Brain microvascular endothelial cell (primary cell): ENCODE measurements at regions not wholly inside any gene's neighbourhood (a gene's known extent, or its start where the extent isn't known, plus 50 kb on each side); places are given as distances from the start of the nearest gene placed in this dataset.

Experiments
- DNase-seq: peaks from one replicate; pipeline ENCODE4 v3.0.0-alpha.2; 2020
- H3K27ac ChIP-seq: fragments of 250-450 bp; sonication (Bioruptor Pico); 2 replicates; pipeline ENCODE4 v1.5.1; 2020; ENCODE audit warnings: mild to moderate bottlenecking, moderate library complexity
- H3K27me3 ChIP-seq: fragments of 250-450 bp; sonication (Bioruptor Pico); replicated peaks from 2 replicates; pipeline ENCODE4 v1.5.1; 2020; ENCODE audit warnings: mild to moderate bottlenecking
- H3K36me3 ChIP-seq: fragments of 250-450 bp; sonication (Bioruptor Pico); replicated peaks from 2 replicates; pipeline ENCODE4 v1.5.1; 2020; ENCODE audit warnings: mild to moderate bottlenecking
- H3K4me3 ChIP-seq: 2 replicates; pipeline ENCODE4 v1.5.1; 2011; ENCODE audit warnings: low read depth, mild to moderate bottlenecking, control low read depth, low read length, moderate library complexity
- in situ Hi-C: cut with HindIII; loops from 2 replicates; pipeline ENCODE4 v1.10.0; 2017; ENCODE audit warnings: low sequenced_read_pairs, low pct_ligation_motif_present
- TF ChIP-seq, protein P1 (sequence below): IDR thresholded peaks from 2 replicates; pipeline ENCODE4 v1.5.1; 2011; ENCODE audit warnings: low read depth, mild to moderate bottlenecking, moderate library complexity, low read length, control low read depth, inconsistent platforms; ENCODE audit errors: missing control alignments

DNA sequence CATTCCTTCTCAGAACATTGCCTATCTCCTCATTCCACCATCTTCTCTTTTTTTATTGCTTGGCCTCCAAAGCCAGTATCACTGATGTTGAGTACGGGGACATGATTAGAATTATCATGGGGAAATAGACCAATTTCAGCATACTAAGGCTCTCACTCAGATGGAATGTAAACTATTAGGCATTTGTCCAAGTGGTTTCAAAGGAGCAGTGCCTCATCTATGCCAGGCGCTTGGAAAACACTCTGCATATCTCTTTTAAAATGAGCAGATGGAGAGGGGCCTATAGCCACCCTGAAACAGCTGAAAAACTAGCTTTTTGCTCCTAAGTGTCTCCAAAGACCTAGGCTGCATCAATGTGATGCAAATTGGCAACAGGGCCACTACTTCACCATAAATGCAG is 150.8 kb upstream of the DIPK2B start:
- no peak overlapping the region for H3K4me3 ChIP-seq
- no peak overlapping the region for H3K27ac ChIP-seq
- in situ Hi-C loops: no loop called here
- peak; percentile 25 for DNase-seq
- no peaks in the 10 kb centered on the region for H3K36me3 ChIP-seq
- TF ChIP-seq, protein P1, sequence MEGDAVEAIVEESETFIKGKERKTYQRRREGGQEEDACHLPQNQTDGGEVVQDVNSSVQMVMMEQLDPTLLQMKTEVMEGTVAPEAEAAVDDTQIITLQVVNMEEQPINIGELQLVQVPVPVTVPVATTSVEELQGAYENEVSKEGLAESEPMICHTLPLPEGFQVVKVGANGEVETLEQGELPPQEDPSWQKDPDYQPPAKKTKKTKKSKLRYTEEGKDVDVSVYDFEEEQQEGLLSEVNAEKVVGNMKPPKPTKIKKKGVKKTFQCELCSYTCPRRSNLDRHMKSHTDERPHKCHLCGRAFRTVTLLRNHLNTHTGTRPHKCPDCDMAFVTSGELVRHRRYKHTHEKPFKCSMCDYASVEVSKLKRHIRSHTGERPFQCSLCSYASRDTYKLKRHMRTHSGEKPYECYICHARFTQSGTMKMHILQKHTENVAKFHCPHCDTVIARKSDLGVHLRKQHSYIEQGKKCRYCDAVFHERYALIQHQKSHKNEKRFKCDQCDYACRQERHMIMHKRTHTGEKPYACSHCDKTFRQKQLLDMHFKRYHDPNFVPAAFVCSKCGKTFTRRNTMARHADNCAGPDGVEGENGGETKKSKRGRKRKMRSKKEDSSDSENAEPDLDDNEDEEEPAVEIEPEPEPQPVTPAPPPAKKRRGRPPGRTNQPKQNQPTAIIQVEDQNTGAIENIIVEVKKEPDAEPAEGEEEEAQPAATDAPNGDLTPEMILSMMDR: no peak
- no peaks in the 10 kb centered on the region for H3K27me3 ChIP-seq

DNA sequence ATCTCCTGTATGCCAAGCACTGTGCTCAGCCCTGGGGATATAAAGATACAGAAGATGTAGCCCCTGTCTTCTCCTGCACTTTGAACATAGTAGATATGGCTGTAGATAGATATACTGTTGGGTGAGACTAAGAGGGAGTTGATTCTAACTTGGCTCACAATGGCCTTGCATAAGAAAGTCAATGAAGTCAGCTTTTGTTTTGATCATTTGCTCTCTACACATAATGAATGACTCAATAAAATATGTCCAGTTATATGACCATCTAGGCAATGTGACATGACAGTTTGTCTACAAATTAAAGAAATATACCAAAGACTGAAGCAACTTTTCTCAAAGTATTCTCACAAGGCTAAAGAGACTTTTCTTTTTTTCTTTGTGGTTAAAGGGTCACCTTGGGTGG is 147.6 kb upstream of the DIPK2B start:
- H3K27ac ChIP-seq: no peak overlapping the region
- in situ Hi-C loops: no loop called here

DNA sequence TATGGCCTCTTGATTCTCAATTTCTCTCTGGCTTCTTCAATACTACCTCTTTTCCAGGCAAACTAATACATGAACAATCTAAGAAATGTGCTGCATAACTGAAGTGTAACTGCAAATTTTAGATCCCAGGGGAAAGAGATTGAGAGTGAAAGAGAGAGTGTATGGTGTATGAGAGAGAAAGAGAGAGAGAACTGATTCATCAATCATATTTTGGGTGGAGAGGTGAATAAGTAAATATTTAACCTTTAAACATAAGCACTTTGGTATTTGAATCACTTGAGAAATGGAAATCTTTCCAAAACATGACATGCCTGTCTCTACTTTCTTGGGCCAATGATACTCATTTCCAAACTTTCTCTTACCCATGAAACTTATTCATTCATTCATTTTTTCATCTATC is 147.2 kb upstream of the DIPK2B start:
- Histone ChIP-seq H3K36me3 (no peaks in the 10 kb centered on the region), H3K27ac (no peak overlapping the region), H3K4me3 (no peak overlapping the region), H3K27me3 (no peaks in the 10 kb centered on the region)
- TF ChIP-seq, protein P1: no peak
- in situ Hi-C loops: no loop called here
- DNase-seq: no peak

More for the DNA sequence above, 147.6 kb upstream of the DIPK2B start:
- TF ChIP-seq, protein P1: no peak
- no peaks in the 10 kb centered on the region for H3K27me3 ChIP-seq
- no peaks in the 10 kb centered on the region for H3K36me3 ChIP-seq
- no peak overlapping the region for H3K4me3 ChIP-seq
- DNase-seq: no peak

DNA sequence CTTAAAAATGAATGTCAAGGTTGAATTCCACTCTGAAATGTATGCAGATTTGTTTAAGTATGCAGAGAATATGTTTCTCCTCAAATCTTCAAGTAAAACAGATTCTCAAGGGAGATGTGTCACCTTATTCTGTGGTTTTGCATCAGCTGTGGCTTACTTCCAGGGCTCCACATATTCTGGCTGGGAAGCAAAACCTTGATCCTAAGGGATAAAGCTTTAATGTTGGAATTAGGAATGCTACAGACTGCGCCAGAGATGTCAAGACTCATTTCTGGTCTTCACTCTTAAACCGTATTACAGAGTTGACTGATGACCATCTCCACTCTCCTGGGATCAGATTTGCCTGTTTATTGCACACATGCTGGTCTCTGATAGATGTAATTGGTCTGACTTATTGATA is 143.9 kb upstream of the DIPK2B start:
- Histone ChIP-seq H3K36me3 (no peaks in the 10 kb centered on the region), H3K4me3 (no peak overlapping the region), H3K27me3 (no peaks in the 10 kb centered on the region), H3K27ac (no peak overlapping the region)
- in situ Hi-C loops: no loop called here
- no peak for DNase-seq
- TF ChIP-seq, protein P1: no peak

DNA sequence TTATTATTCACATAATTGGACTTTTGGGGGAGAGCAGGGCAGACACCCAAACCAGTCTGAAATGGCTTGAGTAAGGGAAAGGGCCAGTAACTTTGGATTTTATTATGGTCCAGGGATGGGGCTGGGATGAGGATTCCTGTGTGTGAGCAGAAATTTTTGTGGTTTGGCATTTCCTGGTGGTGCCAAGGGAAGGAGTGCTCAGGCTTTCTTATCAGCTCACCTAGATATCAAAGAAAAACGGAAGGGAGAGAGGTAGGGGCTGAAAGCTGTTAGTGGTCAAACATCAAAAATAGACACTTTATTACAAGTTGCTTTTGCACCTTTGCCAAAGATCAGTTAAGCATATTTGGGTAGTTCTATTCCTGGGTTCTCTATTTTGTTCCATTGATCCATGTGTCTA is 128.5 kb upstream of the DIPK2B start:
- in situ Hi-C loops: no loop called here
- no peak overlapping the region for H3K27ac ChIP-seq
- TF ChIP-seq, protein P1: no peak
- no peak for DNase-seq
- no peak overlapping the region for H3K4me3 ChIP-seq
- no peaks in the 10 kb centered on the region for H3K27me3 ChIP-seq
- no peaks in the 10 kb centered on the region for H3K36me3 ChIP-seq

DNA sequence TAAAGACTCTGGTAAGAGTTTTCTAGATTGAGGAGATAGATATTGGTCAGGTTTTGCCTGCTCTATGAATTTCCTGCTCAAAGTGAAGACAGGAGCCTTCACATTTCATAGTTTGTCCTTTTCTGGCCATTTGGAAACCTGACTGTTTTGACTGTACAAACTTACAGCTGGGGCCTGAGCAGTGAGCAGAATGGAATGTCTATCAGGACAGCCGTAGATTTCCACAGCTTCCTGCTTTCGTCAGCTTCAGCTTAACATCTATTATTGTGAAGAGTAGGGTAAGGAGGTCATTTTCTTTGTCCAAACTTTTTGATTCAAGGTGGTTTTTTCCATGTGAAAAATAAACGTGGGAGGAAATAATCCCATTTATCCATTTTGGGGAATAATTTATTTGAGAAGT is 124.3 kb upstream of the DIPK2B start:
- Histone ChIP-seq H3K27me3 (no peaks in the 10 kb centered on the region), H3K4me3 (no peak overlapping the region), H3K36me3 (no peaks in the 10 kb centered on the region), H3K27ac (no peak overlapping the region)
- DNase-seq: peak; percentile 43
- TF ChIP-seq, protein P1: no peak
- in situ Hi-C loops: no loop called here
